ENCODE measurements at regions not wholly inside any gene's neighbourhood (a gene's known extent, or its start where the extent isn't known, plus 50 kb on each side); places are given as distances from the start of the nearest gene placed in this dataset.

GRCh38 chr3:153746211-153746610 is 375.0 kb upstream of the ARHGEF26 start:
- Histone ChIP-seq H3K4me3 (ENCODE audit: low read length) (no peak overlapping the region), H3K27ac (ENCODE audit: low read depth in 1 of 2, low read length in 2 of 2) (no peak overlapping the region), H3K9me3 (ENCODE audit: control insufficient read depth in 1 of 2, insufficient read depth in 1 of 2, low read length in 2 of 2) (no peaks in the 10 kb centered on the region), H3K27me3 (ENCODE audit: control insufficient read depth in 1 of 2, insufficient read depth in 2 of 2, low read length in 2 of 2) (no peaks in the 10 kb centered on the region), H3K4me1 (ENCODE audit: insufficient read depth, low read length) (no peaks in the 10 kb centered on the region), H3K36me3 (ENCODE audit: insufficient read depth, low read length) (no peaks in the 10 kb centered on the region)
- no peak for TF ChIP-seq CTCF (IDR thresholded peaks at IDR 0.05)
- ChIA-PET POLR2A (no interaction called here), CTCF (no interaction called here)
- H3K27ac Mint-ChIP-seq: no peak overlapping the region
- intact Hi-C loops (cut with DNase I, micrococcal nuclease): no loop called here
- ATAC-seq (ENCODE audit: poor library complexity): no peak
- no peak for DNase-seq
- no peaks in the 10 kb centered on the region for H3K27me3 Mint-ChIP-seq
- no peaks in the 10 kb centered on the region for H3K36me3 Mint-ChIP-seq (ENCODE audit: low read depth)
- H3K4me1 Mint-ChIP-seq (ENCODE audit: low read depth): no peaks in the 10 kb centered on the region
- no peak overlapping the region for H3K4me3 Mint-ChIP-seq
- no peaks in the 10 kb centered on the region for H3K9me3 Mint-ChIP-seq

- Histone ChIP-seq H3K4me1 (ENCODE audit: insufficient read depth, low read length) (no peaks in the 10 kb centered on the region), H3K36me3 (ENCODE audit: insufficient read depth, low read length) (no peaks in the 10 kb centered on the region), H3K4me3 (ENCODE audit: low read length) (no peak overlapping the region), H3K27ac (ENCODE audit: low read depth in 1 of 2, low read length in 2 of 2) (no peak overlapping the region), H3K9me3 (ENCODE audit: control insufficient read depth in 1 of 2, insufficient read depth in 1 of 2, low read length in 2 of 2) (no peaks in the 10 kb centered on the region), H3K27me3 (ENCODE audit: control insufficient read depth in 1 of 2, insufficient read depth in 2 of 2, low read length in 2 of 2) (no peaks in the 10 kb centered on the region)
- Mint-ChIP-seq H3K9me3 (no peaks in the 10 kb centered on the region), H3K27me3 (no peaks in the 10 kb centered on the region), H3K27ac (no peak overlapping the region), H3K4me3 (no peak overlapping the region), H3K36me3 (ENCODE audit: low read depth) (no peaks in the 10 kb centered on the region), H3K4me1 (ENCODE audit: low read depth) (no peaks in the 10 kb centered on the region)
- no peak for TF ChIP-seq CTCF (IDR thresholded peaks at IDR 0.05)
- no peak for ATAC-seq (ENCODE audit: poor library complexity)
- ChIA-PET POLR2A (no interaction called here), CTCF (interaction anchor here (0.7 to 1.5 kb wide), 2 partner anchors 8 to 20 kb away, joined by 3 to 5 read pairs; no protein-coding TSS in a partner anchor)
- intact Hi-C loops (cut with DNase I, micrococcal nuclease): no loop called here
- no peak for DNase-seq
These were observed 372.1 kb upstream of the ARHGEF26 start for GRCh38 chr3:153749070-153749610.

- H3K27ac ChIP-seq (ENCODE audit: low read depth in 1 of 2, low read length in 2 of 2): no peak overlapping the region
- H3K9me3 ChIP-seq (ENCODE audit: control insufficient read depth in 1 of 2, insufficient read depth in 1 of 2, low read length in 2 of 2): no peaks in the 10 kb centered on the region
- DNase-seq: no peak
- no peak overlapping the region for H3K4me3 Mint-ChIP-seq
- no peak for ATAC-seq (ENCODE audit: poor library complexity)
- no peaks in the 10 kb centered on the region for H3K4me1 Mint-ChIP-seq (ENCODE audit: low read depth)
- no peak for TF ChIP-seq CTCF (IDR thresholded peaks at IDR 0.05)
- no peak overlapping the region for H3K4me3 ChIP-seq (ENCODE audit: low read length)
- no peaks in the 10 kb centered on the region for H3K9me3 Mint-ChIP-seq
- intact Hi-C loops (cut with DNase I, micrococcal nuclease): loop anchor here in 1 of 2 experiments (1.0 kb wide), 1 partner anchor 7 kb away; no protein-coding TSS in a partner anchor
- no peaks in the 10 kb centered on the region for H3K27me3 ChIP-seq (ENCODE audit: control insufficient read depth in 1 of 2, insufficient read depth in 2 of 2, low read length in 2 of 2)
- no peak overlapping the region for H3K27ac Mint-ChIP-seq
- no peaks in the 10 kb centered on the region for H3K36me3 Mint-ChIP-seq (ENCODE audit: low read depth)
- no peaks in the 10 kb centered on the region for H3K36me3 ChIP-seq (ENCODE audit: insufficient read depth, low read length)
- H3K27me3 Mint-ChIP-seq: no peaks in the 10 kb centered on the region
- no peaks in the 10 kb centered on the region for H3K4me1 ChIP-seq (ENCODE audit: insufficient read depth, low read length)
- POLR2A ChIA-PET: no interaction called here
- CTCF ChIA-PET: no interaction called here
These were observed 368.7 kb upstream of the ARHGEF26 start for GRCh38 chr3:153752405-153753027.
